HG02763 (cell line): ENCODE measurements at regions not wholly inside any gene's neighbourhood (a gene's known extent, or its start where the extent isn't known, plus 50 kb on each side); places are given as distances from the start of the nearest gene placed in this dataset.

Source experiments
- ATAC-seq: cut with Tn5 transposase; IDR thresholded peaks from one replicate; pipeline ENCODE4 v1.9.1; 2021; ENCODE audit warnings: mild to moderate bottlenecking, moderate library complexity; ENCODE audit not compliant: unreplicated experiment

DNA sequence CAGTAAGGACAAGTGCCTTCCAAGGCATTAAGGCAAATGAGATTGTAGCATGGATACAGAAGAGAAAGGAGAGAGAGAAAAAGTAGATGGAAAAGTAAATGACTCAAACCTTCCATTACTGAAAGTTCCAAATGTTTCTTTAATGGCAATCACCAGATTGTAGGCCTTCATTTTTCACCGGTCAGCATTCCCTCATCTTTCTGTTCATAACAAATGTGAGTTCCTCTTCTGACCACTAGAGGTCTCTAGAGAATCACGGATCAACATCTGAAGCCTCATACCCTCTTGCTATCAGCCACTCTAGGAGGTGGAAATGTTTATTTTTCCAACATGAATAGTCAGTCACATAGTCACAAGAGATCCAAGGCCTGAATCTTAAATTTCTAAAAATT is 73.6 kb upstream of the RPS23 start:
- ATAC-seq: peak; percentile 80

DNA sequence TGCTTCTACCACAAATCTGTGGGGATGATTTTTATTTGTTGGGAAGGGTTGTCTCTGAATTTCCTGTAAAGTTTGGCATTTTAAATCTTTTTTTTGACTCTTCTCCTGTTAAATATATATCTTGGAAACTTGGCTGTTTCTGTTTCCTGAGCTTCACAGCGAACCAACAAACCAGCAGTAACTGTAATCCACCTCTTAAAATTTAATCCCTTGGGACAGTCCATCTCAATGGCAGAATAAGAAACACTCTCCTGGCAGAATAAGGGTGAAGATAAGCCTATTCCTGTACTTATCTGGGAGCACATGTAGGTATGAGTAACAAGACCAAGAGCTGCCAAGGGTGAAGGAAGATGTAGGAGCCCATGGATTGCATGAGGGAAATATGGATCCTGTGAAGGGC is 73.1 kb upstream of the RPS23 start:
- ATAC-seq: no peak

DNA sequence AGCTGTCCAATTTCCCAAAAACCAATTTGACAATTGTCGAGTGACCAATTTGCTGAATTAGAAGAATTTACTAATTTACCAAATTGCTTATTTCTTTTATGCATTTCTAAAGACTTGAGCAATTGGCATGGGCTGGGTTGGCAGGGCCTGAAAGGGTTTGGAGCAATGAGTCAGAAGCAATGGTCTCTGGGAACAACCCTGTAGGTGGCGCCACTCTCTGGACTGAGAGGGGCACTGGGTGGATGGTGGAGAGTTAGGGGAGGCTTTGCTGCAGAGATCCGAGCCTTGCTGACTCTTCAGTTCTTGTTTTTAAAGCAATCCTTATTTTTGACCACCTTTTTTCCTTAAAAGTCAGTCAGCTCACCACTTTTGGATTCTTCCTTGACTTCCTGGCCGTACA is 71.5 kb upstream of the RPS23 start:
- no peak for ATAC-seq

DNA sequence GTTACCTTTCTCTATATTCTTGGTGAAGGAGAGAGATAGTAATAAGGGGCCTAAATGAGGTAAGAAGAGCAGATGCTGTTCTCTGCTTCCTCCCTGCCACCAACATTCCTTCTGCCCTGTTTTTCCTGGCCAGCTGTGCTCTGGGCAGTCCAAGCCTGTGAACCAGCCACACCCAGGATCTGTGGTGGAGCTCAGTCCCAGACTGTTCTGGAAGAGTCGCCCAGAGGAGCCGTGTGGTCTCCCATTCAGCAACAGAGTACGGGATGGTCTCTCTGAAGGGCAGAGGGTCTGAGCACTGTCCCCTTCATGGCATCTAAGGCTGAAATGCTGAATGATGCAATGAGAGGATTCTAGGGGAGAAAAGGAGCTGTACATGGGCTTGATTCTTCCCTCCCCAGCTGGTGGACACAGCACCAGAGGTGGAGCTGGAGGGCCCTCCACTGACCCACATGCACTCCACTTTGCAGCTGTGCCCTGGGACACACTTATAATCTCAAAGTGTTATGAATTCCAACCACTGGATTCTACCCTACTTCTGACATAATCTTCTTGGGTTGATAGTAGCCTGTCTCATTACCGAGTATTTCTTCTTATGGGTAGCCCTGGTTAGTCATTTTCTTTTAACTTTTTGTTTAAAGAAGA is 70.8 kb upstream of the RPS23 start:
- ATAC-seq: no peak

DNA sequence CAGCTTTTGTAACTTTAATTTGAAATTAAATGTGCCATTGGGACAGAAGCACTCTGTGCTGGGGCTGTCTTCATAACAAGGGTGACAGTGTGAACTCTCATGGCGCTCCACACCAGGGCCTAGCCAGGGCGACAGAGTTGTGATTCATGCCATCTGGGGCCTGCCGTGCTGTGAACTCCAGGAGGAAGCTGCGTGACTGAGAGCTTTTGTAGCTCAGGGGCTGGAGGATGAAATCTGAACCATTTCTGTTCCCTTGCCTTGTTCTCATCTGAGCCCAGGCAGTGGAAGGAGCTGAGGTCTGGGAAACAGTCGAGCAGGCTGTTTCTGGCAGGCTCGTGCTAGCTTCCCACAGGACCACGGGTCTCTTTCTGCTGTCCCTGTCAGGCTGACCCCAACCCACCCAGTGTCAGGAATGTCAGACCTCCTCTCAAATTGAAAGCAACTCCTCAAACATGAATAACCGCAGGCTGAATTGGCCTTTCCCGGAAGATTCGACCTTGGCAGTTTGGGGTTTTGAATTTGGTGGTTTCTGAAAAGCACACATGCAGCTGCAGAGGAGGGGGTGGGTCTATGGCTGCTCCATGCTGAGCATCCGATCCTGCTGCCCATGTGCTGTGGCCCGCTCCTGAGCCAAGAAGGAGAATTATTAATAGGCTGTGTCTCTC is 69.2 kb upstream of the RPS23 start:
- no peak for ATAC-seq

DNA sequence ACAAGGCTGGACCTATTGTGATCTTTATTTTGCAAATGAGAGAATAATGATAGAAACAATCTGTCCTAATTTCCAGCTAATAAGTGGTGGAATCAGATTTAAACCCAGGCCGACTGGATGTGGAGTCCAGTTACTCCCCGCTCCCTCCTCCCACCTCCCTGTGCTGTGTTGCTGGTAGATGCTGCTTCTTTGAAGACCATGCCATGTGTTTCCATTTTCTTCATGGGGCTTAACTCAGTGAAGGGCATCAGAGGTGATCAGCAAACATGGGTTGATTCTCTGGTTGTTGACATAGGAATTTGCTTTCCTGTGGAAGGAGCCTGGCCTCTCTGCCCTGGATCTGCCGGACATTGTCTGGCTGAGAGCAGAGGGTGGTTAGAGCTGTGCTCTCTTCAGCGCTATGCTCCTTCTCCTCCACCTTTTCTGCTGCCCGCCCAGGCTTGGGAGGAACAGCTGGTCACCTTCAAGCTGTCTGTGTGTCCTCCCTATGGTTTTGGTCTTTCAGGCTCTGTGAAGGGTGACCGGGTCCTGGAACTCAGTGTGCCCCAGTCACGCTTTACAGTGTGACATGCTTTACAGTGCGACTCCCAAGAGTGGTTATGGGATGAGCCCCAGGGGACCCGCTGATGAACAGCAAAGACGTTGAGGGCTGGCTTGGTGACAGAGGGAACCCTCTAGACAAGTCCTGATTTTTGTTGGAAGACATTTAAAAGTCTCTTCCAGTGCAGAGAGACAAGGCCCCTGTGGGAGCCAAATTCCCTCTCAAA is 68.4 kb upstream of the RPS23 start:
- ATAC-seq: no peak

DNA sequence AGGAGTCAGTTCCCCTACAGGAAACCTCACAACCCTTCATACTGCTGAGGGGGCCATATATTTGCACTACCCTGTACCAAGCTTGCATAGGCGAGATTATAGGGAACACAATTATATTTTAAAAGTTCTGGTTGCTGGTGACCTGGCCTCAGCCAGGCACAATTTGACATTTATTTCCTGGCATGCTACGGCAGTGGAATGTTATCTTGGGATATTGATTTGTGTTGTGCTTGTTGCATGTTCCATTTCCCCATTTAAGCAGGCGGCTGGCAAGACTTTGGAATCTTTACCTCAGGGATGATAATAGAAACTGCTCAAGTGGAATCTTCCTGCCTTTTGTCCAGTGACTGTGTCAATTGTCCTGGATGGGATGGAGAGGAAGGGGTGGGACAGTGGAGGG is 67.0 kb upstream of the RPS23 start:
- ATAC-seq: no peak

DNA sequence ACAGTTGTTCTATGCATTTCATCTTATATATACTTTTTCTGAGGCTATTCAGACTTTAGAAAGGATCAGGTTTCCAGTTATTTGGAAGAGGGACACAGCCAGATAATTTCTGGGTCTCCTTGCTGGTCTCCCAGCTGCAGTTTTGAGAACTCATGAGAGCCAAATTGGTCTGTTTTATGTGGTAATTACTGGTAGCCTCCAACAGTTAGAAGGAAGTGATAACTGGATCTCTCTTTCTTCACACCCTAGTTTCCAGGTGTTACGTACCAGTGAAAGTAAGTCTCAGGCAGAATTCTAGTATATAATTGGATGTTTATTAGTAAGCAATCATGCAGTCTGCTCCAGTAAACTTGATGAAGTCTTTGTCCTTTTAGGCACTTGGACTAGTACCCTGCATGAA is 63.2 kb upstream of the RPS23 start:
- no peak for ATAC-seq

DNA sequence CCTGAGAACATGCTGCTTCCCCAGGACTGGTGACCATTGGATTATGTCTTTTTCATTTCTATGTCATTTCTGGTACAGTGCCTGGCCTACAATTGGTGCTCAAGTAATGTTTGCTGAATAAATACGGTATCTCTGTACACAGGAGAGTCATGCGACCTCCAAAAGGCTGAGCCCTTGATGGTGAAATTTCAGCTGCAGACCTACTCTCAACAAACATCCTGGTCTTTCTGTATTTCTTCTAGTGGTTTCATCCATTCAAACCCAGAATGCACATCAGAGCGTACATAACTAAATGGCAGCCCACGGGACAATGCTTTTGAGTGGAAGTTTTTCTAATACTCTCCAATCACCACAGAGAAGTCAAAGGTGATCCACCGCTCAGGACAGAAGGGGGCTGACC is 62.6 kb upstream of the RPS23 start:
- no peak for ATAC-seq

DNA sequence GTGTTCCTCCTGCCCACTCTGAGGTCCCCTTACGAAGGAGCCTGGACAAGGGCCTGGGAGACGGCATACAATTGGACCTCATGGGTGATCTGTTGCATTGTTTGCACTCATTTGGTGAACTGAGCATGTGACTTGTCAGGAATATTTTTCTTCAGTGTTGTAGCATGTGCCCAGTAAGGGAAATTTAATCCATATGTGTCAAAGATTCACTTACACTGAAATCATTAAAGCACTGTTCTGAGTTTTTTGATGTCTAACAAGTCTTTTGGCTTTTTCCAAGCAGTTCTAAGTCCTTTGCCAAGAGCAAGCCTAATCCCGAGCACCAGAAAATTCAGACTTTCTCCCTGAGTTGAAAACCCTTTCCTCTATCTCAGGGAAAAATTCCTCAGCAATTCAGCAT is 61.6 kb upstream of the RPS23 start:
- no peak for ATAC-seq

DNA sequence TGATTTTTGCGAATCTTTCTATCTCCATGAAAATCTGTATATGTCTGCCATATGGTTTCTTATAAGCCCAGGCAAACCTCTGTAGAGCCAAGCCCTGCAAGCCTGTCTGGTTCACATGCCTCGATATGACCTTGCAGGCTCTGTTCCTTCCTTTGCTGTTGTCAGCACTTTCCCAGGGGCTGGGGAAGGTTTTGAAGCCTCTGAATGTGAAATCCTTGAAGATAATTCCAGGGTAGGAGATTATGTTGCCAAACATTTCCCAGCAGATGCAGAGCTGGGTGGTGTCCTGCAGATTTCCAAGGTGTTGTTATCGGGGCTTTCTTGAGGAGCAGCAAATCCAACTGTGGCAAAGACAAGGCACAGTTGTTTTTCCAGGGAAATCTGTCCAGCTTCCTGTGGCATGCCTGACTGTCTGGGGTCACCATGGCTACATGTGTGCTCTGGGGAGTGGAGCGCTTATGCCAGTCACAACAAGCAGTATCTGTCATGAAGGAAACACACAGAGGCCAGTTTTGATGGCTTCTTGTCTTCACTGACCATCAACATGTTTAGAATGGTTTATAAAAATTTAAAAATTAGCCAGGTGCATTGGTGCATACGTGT is 60.7 kb upstream of the RPS23 start:
- ATAC-seq: no peak

DNA sequence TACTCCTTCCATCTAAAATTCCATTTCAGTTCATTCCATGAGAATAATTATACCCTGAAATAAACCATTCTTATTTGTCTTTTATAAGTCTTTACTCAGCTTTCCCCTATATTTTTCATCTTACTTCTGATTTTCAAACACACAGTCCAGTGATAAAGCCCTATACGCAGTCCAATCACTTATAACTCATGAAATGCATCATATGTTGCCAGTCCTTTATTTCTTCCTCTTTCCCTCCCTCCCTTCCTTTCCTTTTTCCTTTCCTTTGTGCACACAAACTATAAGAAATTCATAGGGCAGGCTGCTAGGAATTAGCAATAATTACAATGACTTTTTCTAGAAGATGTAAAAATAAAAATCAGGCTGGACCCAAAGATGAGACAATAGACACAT is 58.8 kb upstream of the RPS23 start:
- no peak for ATAC-seq

DNA sequence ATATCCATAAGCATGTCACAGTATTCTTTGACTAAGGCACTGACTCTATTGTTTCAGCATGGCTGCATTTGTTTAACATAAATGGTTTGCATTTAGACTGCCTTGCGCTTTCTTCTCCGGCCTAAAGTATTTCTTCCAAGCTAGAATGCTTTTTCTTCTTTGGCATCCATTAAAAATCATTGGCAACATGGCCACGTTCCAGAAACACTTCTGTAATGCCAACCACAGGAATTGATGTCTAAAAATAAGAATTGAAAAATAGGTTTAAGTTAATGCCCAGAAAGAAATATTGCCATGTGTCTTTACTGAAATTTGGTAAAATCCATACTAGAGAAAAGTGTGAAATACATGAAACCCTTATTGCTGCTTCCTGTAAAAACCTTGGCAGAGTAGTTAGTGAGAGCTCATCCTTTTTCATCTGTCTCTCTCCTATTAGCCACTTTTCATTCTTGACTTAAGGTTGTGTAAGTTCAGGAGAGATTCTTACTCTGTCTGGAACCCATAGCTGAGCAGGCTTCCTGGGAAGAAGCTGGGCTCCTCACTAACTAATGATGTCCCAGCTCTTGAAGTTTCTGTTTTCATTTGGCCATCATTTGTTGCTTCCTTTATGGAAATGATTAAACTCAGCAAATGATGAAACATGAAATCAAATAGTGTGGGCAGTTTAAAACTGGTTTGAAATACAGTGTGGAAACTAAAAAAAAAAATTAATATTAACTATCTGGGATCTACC is 58.2 kb upstream of the RPS23 start:
- no peak for ATAC-seq

DNA sequence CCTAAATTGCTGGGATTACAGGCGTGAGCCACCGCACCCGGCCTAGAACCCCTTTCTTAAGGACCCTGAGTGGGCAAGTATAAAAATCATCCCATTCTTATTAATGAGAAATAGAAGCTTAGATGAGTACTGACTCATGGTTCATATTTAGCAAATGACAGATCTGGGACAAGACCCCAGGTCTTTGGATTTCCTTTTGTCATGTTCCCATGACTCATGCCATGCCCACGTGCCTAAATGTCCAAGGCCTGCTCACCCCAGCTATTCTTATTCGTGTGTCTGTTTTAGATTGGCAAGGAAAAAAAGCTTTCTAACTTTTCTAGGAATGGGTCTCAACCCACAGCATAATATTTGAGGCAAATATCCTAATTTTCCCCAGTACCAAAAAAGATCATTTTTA is 57.7 kb upstream of the RPS23 start:
- ATAC-seq: no peak

DNA sequence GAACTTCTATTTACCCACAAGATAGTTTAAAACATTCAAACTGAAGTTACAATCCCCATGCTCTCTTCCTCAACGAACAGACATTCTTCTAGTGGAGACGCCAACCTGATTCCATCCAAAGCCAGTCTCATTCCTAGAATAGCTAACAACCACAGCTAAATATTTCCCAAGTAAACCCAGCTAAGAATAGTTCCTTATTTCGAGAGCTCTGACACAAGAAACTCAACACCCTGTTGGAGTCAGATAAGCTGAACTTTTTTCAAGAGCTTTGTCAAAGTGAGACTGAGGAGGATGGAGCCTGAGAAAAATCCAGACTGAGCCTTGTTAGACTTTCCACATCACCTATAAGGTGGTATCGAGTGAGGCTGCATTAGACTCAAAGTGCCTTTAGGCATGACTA is 56.7 kb upstream of the RPS23 start:
- ATAC-seq: no peak

DNA sequence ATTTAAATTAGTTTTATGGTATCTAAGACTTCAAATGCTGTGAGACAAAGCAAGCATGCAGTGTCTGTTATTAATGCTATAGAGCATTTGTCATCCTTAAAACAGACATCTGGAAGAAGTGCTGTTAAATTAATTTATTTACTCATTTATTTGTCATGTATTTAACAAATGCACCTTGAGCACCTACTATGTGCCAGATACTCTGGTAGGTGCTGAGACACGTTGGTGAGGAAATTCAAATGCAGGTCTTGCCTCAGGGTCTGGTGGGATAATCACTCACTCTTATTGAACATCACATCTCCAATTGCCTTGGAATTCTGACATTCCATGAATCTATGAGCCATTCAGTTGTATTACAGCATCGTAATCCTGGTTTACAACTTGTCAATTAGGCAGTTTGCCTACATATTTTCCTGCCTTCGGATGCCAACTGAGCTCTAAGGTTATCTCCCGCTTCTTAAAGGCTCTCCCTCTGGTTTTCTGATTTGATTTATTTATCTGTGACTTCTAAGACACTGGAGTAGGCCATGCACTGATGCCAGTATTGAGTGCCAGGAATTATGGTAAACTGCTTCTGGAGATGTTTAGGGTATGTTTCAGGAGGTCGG is 56.0 kb upstream of the RPS23 start:
- no peak for ATAC-seq

DNA sequence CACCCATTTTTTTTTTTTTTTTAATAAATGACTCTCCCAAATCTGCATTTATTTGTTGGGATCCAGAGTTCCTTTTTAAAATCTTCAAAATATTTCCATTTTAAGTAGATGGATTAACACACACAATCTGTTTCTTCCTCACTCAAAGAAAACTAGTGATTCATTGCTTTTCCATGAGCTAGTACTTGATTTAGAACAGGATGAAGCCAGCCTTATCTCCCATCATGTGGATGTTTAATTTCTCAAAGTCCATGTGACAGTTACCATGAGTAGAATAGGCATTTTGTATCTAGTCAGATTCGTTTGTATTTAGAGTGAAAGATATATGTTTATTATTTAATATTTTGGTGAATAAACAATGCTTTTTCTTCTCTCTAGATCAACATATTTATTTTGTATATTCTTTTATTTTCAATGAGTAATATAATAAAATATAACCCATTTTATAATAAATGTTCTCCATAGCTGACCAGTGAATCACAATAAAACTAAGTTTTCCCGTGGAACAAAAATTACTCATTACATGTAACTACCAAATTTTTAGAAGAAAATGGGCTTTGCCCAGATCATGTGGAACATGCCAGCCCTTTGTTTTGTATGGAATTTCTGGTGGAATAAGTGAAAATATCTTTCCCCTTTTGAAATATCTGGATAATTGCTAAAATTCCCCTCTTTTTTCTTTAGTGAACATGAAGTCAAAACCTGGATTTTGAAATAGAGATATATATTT is 54.9 kb upstream of the RPS23 start:
- ATAC-seq: no peak

DNA sequence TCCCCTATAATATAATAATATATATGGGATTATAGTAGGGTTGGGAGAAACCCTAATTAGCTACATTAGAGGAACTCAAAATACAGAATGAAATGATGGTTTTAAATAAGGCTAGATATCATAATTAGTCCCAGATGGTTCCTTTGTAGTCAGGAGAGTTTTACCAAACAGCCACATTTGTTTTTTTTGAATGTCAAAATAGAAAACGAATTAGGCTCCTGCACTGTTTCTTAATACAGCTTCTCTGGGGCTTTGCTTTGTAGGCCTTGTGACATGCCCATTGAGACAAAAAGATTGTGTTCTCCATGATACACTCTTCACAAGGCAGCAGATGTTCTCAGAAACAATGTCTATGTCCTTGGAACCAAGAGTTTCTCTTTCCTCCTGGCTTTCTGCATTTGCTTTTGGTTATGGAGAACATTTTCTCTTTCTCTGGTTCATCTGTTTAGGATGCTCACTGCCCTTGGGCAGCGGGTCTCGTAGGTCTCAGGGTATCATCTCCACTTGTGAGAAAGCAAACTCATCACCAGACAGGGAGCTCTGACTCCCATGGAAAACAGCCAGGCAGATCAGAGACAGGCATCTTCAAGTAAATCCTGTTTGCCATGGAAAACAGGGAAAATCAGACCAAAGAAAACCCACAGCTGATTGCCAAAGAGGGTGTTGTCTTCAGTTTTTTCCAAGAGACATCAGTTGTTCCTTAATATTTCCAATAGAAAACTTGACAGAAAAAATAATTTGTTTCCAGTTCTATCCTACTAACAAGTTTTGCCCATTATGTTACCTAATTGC is 54.1 kb upstream of the RPS23 start:
- ATAC-seq: no peak

DNA sequence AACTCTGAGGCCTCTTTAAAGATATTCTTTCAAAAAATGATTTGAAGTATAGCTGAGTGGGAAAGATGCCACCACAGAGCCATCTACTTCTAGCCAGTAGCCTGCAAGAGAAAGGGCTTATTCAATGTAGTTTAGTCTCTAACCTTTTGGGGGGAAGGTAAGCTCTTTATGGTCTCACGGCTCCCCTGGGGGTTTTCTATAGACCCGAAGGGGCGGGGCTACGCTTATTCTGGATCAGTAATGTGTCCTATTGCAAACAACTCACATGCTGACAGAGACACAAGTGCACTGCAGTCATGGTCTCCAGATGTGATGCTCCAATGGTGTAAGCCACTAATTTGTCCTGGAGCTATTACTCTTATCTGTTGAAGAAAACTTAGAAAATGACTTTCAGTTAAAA is 53.4 kb upstream of the RPS23 start:
- ATAC-seq: no peak
